SK-N-DZ (cell line): ENCODE measurements at regions not wholly inside any gene's neighbourhood (a gene's known extent, or its start where the extent isn't known, plus 50 kb on each side); places are given as distances from the start of the nearest gene placed in this dataset.
"Not testable (repeated sequence)": the region's sequence is repeated elsewhere in the genome, so short reads cannot be mapped to it uniquely, and the experiment has no call there.

Experiments
- DNase-seq: peaks from one replicate; pipeline ENCODE4 v3.0.0-alpha.2; 2015; ENCODE audit warnings: low spot score

GRCh38 chr3:166836836-166837235 lies 543.3 kb downstream of the ZBBX start:
- DNase-seq: no peak

GRCh38 chr3:166829896-166830295 lies 550.2 kb downstream of the ZBBX start:
- no peak for DNase-seq

DNA sequence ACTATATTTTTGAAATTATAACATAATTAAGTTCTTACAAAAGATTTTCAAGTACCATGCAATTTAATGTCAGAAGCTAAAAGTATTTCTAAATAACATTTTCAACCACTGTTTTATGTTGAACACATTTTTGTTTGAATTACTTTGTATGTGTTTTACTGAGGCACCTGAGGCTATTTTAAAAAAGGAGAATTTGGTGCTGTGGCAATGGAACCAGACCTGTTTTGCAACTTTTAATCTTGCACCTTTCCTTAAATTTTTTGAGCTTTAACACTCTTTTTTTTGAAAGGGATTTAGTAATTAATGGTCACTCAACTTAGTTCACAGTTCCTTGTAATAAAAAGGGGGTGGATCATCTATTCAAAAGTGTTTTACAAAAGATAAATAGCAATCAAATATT lies 561.6 kb downstream of the ZBBX start:
- no peak for DNase-seq

GRCh38 chr3:166817269-166817668 lies 562.8 kb downstream of the ZBBX start:
- not testable (repeated sequence) for DNase-seq

GRCh38 chr3:166810741-166811445 lies 569.2 kb downstream of the ZBBX start:
- DNase-seq: no peak

DNA sequence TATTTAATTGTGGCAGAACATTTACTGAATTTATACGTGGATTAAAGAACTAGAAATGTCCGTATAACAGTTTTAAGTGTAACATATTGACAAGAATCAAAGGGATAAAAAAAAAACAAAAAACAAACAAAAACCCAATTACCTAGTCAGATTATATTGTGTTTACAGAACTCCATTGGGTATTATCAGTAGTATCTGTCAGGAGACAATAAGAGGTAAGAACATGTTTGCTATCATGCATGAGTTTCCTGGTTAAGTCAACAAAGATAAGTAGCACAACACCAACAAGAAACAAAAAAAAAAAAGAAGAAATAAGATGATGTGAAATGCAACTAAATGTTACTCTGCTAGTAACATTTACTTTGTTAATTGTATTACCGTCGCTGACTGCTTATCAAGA lies 570.6 kb downstream of the ZBBX start:
- DNase-seq: no peak

DNA sequence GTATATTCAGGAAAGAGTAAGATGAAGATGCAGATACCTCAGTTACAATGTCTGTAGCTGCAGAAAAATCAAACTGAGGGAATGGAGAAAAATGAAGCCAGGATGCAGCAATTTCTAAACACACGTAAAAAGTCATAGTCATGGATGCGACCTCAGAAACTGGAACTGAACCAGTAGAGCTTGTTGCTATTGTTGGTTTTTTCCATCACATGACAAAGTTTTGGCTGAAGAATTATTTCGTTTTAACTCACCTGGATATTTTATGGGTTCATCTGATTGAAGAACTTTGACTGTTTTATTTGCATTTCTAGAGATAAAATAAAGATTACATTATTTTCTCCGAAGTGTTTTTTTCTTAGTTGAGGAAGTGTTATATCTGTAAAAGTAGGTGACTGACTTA lies 591.2 kb downstream of the ZBBX start:
- DNase-seq: no peak

- no peak for DNase-seq
Observed at GRCh38 chr3:166785876-166786275, 594.2 kb downstream of the ZBBX start.

GRCh38 chr3:166783206-166783605 lies 596.9 kb downstream of the ZBBX start:
- DNase-seq: no peak

DNA sequence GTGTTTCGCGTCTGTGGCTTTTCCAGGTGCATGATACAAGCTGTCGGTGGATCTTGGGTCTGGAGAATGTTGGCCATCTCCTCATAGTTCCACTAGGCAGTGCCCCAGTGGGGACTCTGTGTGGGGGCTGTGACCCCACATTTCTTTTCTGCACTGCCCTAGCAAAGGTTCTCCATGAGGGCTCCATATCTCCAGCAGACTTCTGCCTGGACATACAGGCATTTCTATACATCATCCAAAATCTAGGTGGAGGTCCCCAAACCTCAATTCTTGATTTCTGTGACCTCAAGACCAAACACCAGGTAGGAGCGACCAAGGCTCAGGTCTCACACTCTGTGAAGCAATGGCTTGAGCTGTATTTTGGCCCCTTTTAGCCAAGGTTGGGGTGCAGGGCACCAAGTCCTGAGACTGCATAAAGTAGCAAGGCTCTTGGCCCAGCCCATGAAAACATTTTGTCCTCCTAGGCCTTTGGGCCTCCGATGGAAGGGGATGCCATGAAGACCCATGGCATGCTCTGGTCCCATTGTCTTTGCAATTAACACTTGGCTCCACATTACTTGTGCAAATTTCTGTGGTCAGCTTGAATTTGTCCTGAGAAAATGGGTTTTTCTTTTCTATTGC lies 615.3 kb downstream of the ZBBX start:
- no peak for DNase-seq

- no peak for DNase-seq
Observed at GRCh38 chr3:166759736-166760513, 620.2 kb downstream of the ZBBX start.

- no peak for DNase-seq
Observed at GRCh38 chr3:166752214-166752613, 627.9 kb downstream of the ZBBX start.

DNA sequence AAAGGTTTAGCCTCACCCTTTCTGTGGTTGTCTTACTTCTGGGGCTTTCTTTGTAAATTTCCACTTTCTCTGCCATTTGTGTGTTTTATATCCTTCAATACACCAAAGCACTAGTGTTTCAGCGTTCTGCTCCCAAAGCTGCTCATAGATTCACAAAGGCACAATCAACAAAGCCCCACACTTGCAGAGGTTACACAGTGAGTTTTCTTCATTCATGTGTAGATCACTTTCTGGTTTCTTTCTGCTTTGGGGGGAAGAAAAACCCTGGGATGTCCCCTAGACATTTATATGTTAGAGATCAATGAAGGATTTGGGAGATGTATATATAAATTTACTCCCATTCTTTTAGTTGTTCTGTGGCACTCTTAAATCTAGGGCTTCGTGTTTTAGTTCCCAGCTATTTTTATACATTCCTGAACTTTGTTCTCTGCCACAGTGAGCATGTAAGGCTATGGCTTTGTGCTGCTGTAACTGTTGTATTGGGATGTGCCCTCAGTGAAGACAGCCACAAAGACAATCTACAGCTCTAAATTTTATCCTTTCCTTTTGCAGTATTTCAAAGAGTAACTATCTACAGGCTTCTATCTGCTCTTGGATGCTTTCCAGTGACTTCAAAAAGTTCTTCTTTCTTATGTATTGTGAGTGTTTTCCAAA lies 636.5 kb downstream of the ZBBX start:
- no peak for DNase-seq

DNA sequence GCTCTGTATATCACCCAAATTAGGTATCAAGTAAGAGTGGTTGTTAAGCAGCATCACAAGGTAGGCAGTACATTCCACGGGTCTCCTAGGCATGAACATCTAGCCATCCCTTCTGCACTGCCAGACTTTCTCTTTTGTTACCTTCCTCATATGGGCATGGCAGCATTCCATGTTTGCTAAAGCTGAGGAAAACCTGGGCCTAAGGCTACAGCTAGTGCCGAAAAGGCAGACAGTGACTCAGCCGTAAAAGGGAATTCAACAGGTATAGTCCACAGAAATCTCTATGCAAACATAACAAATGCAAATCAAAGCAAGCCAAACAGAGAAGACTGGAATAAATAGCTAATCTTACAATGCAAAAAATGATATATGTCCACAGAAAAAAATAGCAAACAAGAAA lies 645.4 kb downstream of the ZBBX start:
- no peak for DNase-seq

GRCh38 chr3:166731701-166732100 lies 648.4 kb downstream of the ZBBX start:
- DNase-seq: no peak

- DNase-seq: no peak
Observed at GRCh38 chr3:166721466-166721865, 658.6 kb downstream of the ZBBX start.

GRCh38 chr3:166714206-166714605 lies 665.9 kb downstream of the ZBBX start:
- DNase-seq: no peak

DNA sequence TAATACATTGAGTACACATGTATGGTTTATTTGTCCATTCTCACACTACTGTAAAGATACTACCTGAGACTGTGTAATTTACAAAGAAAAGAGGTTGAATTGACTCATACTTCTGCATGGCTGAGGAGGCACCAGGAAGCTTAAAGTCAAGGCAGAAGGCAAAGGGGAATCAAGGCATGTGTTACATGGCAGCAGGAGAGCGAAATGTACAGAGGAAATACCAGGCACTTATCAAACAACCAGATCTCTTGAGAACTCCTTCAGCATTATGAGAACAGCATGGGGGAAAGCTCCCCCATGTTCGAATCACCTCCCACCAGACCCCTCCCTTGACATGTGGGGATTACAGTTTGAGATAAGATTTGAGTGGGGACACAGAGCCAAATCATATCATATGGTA lies 666.3 kb downstream of the ZBBX start:
- DNase-seq: no peak

DNA sequence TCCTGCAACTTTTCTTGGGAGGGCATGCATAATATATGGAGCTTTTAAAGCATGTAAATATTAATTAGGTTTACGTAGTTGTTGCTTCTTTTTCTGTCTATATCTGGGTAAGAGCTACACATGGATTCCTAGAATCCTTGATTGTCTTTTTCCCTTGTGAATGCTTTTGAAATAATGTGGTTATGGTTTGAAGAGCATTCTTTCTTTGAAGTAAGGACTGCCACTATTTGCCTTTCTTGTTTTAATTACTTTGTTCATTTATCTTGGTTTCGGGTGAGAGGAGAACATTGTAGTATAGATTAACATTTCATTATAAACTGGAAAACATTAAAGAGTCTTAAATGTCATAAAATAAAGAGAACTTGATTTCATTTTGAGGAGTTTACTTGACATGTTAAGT lies 674.0 kb downstream of the ZBBX start:
- no peak for DNase-seq

DNA sequence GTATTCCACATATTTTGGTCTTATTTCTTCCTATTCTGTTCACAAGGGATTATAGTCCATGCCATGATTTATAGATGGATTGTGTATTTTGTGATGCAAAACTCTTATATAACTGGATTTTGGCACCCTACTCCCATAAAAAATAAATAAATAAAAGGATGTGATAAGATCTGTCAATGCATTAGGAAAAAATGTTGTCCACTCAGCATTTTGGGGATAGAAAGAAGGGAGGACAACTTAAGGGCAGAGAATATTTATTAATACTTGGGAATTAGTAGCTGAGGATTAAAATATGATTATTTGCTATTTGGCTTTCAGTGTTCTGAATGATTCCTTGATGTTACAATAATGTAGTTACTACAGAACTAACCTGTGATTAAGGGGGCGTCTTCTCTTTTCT lies 682.6 kb downstream of the ZBBX start:
- no peak for DNase-seq

DNA sequence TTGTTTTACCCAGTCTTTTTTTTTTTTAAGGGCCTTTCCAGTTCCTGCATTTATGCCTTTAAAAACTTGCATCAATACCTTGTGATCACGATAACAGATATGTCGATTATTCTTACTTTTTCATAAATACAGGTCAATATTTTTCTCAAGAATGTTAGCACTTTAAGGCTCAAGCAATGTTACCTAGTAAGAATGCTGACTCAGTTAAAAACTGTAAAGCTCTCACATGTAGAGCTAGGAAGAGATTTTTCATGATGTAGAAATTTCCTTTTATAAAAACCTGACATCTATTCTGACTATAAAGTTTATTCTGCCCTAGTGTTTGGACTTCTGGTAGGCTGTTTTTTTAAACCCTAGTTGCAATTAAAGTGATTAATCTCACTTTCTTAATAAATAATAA lies 684.0 kb downstream of the ZBBX start:
- no peak for DNase-seq

- DNase-seq: no peak
Observed at GRCh38 chr3:166688665-166689064, 691.4 kb downstream of the ZBBX start.
